H9 (cell line): ENCODE measurements at regions not wholly inside any gene's neighbourhood (a gene's known extent, or its start where the extent isn't known, plus 50 kb on each side); places are given as distances from the start of the nearest gene placed in this dataset.
A peak's percentile ranks its signal among the peaks of the same experiment; 100 is the strongest.

Source experiments
- DNase-seq: peaks from one replicate; pipeline ENCODE4 v3.0.0-alpha.2; 2017
- H2AFZ ChIP-seq: one replicate; pipeline ENCODE4 v1.6.1; 2013; ENCODE audit warnings: mild to moderate bottlenecking, low read length, control low read depth, moderate library complexity
- H2AK5ac ChIP-seq: 2 replicates; pipeline ENCODE4 v1.6.1; 2013; ENCODE audit warnings: low read length, control low read depth, mixed read lengths; ENCODE audit not compliant: insufficient read length
- H2BK120ac ChIP-seq: one replicate; pipeline ENCODE4 v1.6.1; 2013; ENCODE audit warnings: low read depth, mild to moderate bottlenecking, low read length, control low read depth, inconsistent platforms; ENCODE audit not compliant: poor library complexity, severe bottlenecking
- H2BK12ac ChIP-seq: 2 replicates; pipeline ENCODE4 v1.6.1; 2013; ENCODE audit warnings: low read length, control low read depth, mixed read lengths, low read depth; ENCODE audit not compliant: insufficient read length
- H2BK15ac ChIP-seq: 2 replicates; pipeline ENCODE4 v1.6.1; 2013; ENCODE audit warnings: low read depth, low read length, control low read depth
- H2BK20ac ChIP-seq: one replicate; pipeline ENCODE4 v1.6.1; 2013; ENCODE audit warnings: low read depth, mild to moderate bottlenecking, low read length, control low read depth, inconsistent platforms; ENCODE audit not compliant: poor library complexity, severe bottlenecking
- H2BK5ac ChIP-seq: 2 replicates; pipeline ENCODE4 v1.6.1; 2013; ENCODE audit warnings: low read length, control low read depth, mixed read lengths; ENCODE audit not compliant: insufficient read length
- H3K14ac ChIP-seq: 2 replicates; pipeline ENCODE4 v1.6.1; 2013; ENCODE audit warnings: low read length, control low read depth; ENCODE audit not compliant: insufficient read depth
- H3K18ac ChIP-seq: 2 replicates; pipeline ENCODE4 v1.6.1; 2013; ENCODE audit warnings: low read depth, mild to moderate bottlenecking, mixed read lengths, low read length, control low read depth; ENCODE audit not compliant: insufficient read length
- H3K23ac ChIP-seq: 2 replicates; pipeline ENCODE4 v1.6.1; 2013; ENCODE audit warnings: low read length, control low read depth, mixed read lengths, low read depth; ENCODE audit not compliant: insufficient read length
- H3K23me2 ChIP-seq: 2 replicates; pipeline ENCODE4 v1.6.1; 2013; ENCODE audit warnings: low read depth, mild to moderate bottlenecking, mixed read lengths, low read length, control low read depth; ENCODE audit not compliant: insufficient read length, poor library complexity, severe bottlenecking
- H3K27ac ChIP-seq: 2 replicates; pipeline ENCODE4 v1.5.1; 2013; ENCODE audit warnings: low read length, control low read depth, mixed read lengths, low read depth; ENCODE audit not compliant: insufficient read length
- H3K27me3 ChIP-seq: 2 replicates; pipeline ENCODE4 v1.6.1; 2013; ENCODE audit warnings: low read length, control low read depth, inconsistent platforms; ENCODE audit not compliant: insufficient read depth
- H3K4ac ChIP-seq: 2 replicates; pipeline ENCODE4 v1.6.1; 2013; ENCODE audit warnings: low read depth, mild to moderate bottlenecking, control low read depth, inconsistent platforms, low read length, moderate library complexity
- H3K4me1 ChIP-seq: 2 replicates; pipeline ENCODE4 v1.6.1; 2013; ENCODE audit warnings: low read length, control low read depth, inconsistent platforms; ENCODE audit not compliant: insufficient read depth
- H3K4me2 ChIP-seq: 2 replicates; pipeline ENCODE4 v1.6.1; 2013; ENCODE audit warnings: low read length, control low read depth, mixed read lengths; ENCODE audit not compliant: insufficient read length, insufficient read depth
- H3K56ac ChIP-seq: 2 replicates; pipeline ENCODE4 v1.6.1; 2013; ENCODE audit warnings: low read depth, mild to moderate bottlenecking, mixed read lengths, low read length, control low read depth; ENCODE audit not compliant: insufficient read length
- H3K79me1 ChIP-seq: 2 replicates; pipeline ENCODE4 v1.6.1; 2013; ENCODE audit warnings: low read depth, mild to moderate bottlenecking, moderate library complexity, low read length, control low read depth, inconsistent platforms; ENCODE audit not compliant: insufficient read depth, poor library complexity, severe bottlenecking
- H3K79me2 ChIP-seq: 2 replicates; pipeline ENCODE4 v1.6.1; 2013; ENCODE audit warnings: low read length, control low read depth, inconsistent platforms; ENCODE audit not compliant: insufficient read depth
- H3K9ac ChIP-seq: 2 replicates; pipeline ENCODE4 v1.6.1; 2013; ENCODE audit warnings: low read length, control low read depth, mixed read lengths; ENCODE audit not compliant: insufficient read length; ENCODE audit errors: extremely low read depth
- H3K9me3 ChIP-seq: one replicate; pipeline ENCODE4 v1.6.1; 2013; ENCODE audit warnings: low read depth, low read length, inconsistent platforms; ENCODE audit not compliant: control insufficient read depth
- H3T11ph ChIP-seq: one replicate; pipeline ENCODE4 v1.6.1; 2013; ENCODE audit warnings: mild to moderate bottlenecking, low read length, control low read depth, inconsistent platforms
- H4K20me1 ChIP-seq: one replicate; pipeline ENCODE4 v1.6.1; 2013; ENCODE audit not compliant: control insufficient read depth, insufficient read length, insufficient read depth
- H4K5ac ChIP-seq: 2 replicates; pipeline ENCODE4 v1.6.1; 2013; ENCODE audit warnings: low read depth, mild to moderate bottlenecking, mixed read lengths, low read length, control low read depth; ENCODE audit not compliant: insufficient read length
- H4K8ac ChIP-seq: replicated peaks from 2 replicates; pipeline ENCODE4 v1.6.1; 2013; ENCODE audit warnings: low read length, control low read depth, mixed read lengths, low read depth; ENCODE audit not compliant: insufficient read length
- H4K91ac ChIP-seq: 2 replicates; pipeline ENCODE4 v1.6.1; 2013; ENCODE audit warnings: low read depth, mild to moderate bottlenecking, moderate library complexity, mixed read lengths, low read length, control low read depth; ENCODE audit not compliant: insufficient read length
- H3K27ac Mint-ChIP-seq, 3 experiments: 2 replicates in 2 of 3; 3 replicates in 1 of 3; pipeline ENCODE4 v1.8.0; 2020 to 2021; ENCODE audit warnings: mixed read lengths in 3 of 3, mild to moderate bottlenecking in 1 of 3, moderate library complexity in 1 of 3
- H3K27me3 Mint-ChIP-seq: 2 replicates; pipeline ENCODE4 v1.8.0; 2021; ENCODE audit warnings: low read depth, mild to moderate bottlenecking, moderate library complexity, mixed read lengths
- H3K36me3 Mint-ChIP-seq, 3 experiments: 2 replicates in 2 of 3; 3 replicates in 1 of 3; pipeline ENCODE4 v1.8.0; 2020 to 2021; ENCODE audit warnings: low read depth in 3 of 3, mixed read lengths in 3 of 3; ENCODE audit not compliant: insufficient read depth in 1 of 3
- H3K4me1 Mint-ChIP-seq, 2 experiments: 2 replicates each; pipeline ENCODE4 v1.8.0; 2020; ENCODE audit warnings: mixed read lengths in 2 of 2
- H3K4me3 Mint-ChIP-seq, 2 experiments: 2 replicates in 1 of 2; 3 replicates in 1 of 2; pipeline ENCODE4 v1.8.0; 2020 to 2021; ENCODE audit warnings: mild to moderate bottlenecking in 2 of 2, mixed read lengths in 2 of 2, moderate library complexity in 1 of 2
- H3K9me3 Mint-ChIP-seq, 2 experiments: 2 replicates in 1 of 2; 3 replicates in 1 of 2; pipeline ENCODE4 v1.8.0; 2020; ENCODE audit warnings: mild to moderate bottlenecking in 2 of 2, mixed read lengths in 2 of 2, moderate library complexity in 1 of 2
- WGBS: extraction: QIAGEN DNeasy Blood & Tissue Kit; methylation state at CpG from one replicate; pipeline ENCODE4 v1.1.7; 2013; ENCODE audit warnings: missing lambda C conversion rate, low lambda C conversion rate, mixed read lengths; ENCODE audit not compliant: insufficient read length; ENCODE audit errors: extremely low coverage; 5-methylcytosine and 5-hydroxymethylcytosine counted together
- TF ChIP-seq, protein P1 (sequence below): fragments of 200-600 bp; sonication (generic); conservative IDR thresholded peaks from 3 replicates; pipeline ENCODE4 v1.8.0; 2021; ENCODE audit warnings: antibody characterized with exemption, mild to moderate bottlenecking

DNA sequence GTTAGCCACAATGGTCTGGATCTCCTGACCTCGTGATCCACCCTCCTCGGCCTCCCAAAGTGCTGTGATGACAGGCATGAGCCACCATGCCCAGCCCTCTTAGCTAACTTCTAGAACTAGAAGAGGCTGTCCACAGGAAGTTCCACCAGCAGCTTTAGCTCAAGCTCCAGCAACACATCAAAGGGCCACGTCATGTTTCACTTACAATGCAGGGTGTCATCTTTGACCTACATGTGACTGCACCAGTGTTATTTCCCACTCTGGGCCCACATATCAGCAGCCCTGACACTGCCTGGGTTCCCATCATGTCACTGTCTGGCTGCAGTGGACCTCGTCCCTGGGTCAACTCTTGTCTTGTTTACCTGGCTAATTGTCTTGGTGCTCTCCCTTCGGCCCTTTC is 147.2 kb downstream of the GRIN2B start:
- no peaks in the 10 kb centered on the region; the same call in 1 of the 2 replicates for H3K4me1 ChIP-seq
- no peak overlapping the region for H3K4me3 Mint-ChIP-seq
- no peak overlapping the region for H3K27ac Mint-ChIP-seq
- no peaks in the 10 kb centered on the region for H3K36me3 Mint-ChIP-seq
- H3K4me1 Mint-ChIP-seq: peaks cover 4 to 9% of the 10 kb centered on the region in 2 experiments; a peak in 3 of 4 replicates
- no peaks in the 10 kb centered on the region for H3K9me3 ChIP-seq
- H2BK5ac ChIP-seq: no peak overlapping the region
- no peak overlapping the region for H2AK5ac ChIP-seq
- no peak overlapping the region for H4K91ac ChIP-seq
- no peak overlapping the region for H2BK20ac ChIP-seq
- H3K56ac ChIP-seq: no peak overlapping the region
- H4K20me1 ChIP-seq: no peaks in the 10 kb centered on the region
- no peak overlapping the region for H3K23ac ChIP-seq
- peak overlapping the region; percentile 82 for H2BK12ac ChIP-seq
- no peaks in the 10 kb centered on the region for H3K9me3 Mint-ChIP-seq
- H3K79me2 ChIP-seq: no peaks in the 10 kb centered on the region
- WGBS: no CpG with 5 or more reads among the region's 5 CpGs
- H3K4ac ChIP-seq: no peak overlapping the region
- no peak overlapping the region for H3K4me2 ChIP-seq
- H3K18ac ChIP-seq: no peak overlapping the region
- H2AFZ ChIP-seq: no peak overlapping the region
- no peak overlapping the region for H4K5ac ChIP-seq
- no peak overlapping the region for H3K9ac ChIP-seq
- no peak overlapping the region for H3K27ac ChIP-seq
- DNase-seq: no peak
- H4K8ac ChIP-seq: no peak overlapping the region
- TF ChIP-seq, protein P1, sequence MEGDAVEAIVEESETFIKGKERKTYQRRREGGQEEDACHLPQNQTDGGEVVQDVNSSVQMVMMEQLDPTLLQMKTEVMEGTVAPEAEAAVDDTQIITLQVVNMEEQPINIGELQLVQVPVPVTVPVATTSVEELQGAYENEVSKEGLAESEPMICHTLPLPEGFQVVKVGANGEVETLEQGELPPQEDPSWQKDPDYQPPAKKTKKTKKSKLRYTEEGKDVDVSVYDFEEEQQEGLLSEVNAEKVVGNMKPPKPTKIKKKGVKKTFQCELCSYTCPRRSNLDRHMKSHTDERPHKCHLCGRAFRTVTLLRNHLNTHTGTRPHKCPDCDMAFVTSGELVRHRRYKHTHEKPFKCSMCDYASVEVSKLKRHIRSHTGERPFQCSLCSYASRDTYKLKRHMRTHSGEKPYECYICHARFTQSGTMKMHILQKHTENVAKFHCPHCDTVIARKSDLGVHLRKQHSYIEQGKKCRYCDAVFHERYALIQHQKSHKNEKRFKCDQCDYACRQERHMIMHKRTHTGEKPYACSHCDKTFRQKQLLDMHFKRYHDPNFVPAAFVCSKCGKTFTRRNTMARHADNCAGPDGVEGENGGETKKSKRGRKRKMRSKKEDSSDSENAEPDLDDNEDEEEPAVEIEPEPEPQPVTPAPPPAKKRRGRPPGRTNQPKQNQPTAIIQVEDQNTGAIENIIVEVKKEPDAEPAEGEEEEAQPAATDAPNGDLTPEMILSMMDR: no peak
- H3T11ph ChIP-seq: no peak overlapping the region
- peak overlapping the region; percentile 80; the same call in 1 of the 2 replicates for H3K14ac ChIP-seq
- no peaks in the 10 kb centered on the region for H3K79me1 ChIP-seq
- no peaks in the 10 kb centered on the region for H3K27me3 ChIP-seq
- H2BK15ac ChIP-seq: no peak overlapping the region
- H3K27me3 Mint-ChIP-seq: no peaks in the 10 kb centered on the region
- H2BK120ac ChIP-seq: no peak overlapping the region
- H3K23me2 ChIP-seq: no peaks in the 10 kb centered on the region
